ENCODE measurements at regions not wholly inside any gene's neighbourhood (a gene's known extent, or its start where the extent isn't known, plus 50 kb on each side); places are given as distances from the start of the nearest gene placed in this dataset.

DNA sequence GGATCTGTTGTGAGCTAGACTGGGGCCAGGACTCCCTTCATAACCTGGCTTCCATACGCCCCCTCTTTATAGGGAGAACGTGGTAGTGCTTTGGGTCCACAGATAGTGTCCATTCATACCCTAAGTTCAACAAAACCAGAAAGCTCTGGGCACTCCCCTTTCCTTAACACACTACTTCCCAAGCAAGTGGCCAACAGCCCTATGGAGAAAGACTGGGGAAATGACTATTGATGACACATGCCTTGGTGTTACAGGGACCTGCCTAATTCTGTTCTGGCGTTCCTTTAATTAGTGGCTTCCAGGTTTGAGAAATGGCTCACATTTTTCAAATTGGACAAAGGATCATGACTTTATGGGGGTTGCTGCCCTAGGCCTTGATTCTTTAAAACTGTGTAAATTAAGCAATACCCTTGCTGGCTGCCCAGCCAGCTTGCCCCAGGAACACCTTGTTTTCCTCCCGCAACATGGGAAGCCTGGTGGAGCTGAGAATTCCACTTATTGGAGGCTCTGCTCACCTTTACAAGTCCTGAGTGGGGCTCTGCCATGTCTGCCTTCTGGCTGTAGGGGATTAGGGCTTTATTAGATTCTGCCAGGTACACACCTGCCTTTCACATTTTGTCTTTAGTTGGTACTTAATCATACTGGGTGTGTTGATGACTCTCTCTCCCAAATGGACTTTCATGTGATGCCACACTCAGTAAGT lies 61.1 kb downstream of the RGS12 start:
- no peak for TF ChIP-seq CTCF (IDR thresholded peaks at IDR 0.05; ENCODE audit: borderline replicate concordance)
- Histone ChIP-seq H3K27me3 (ENCODE audit: low read depth) (no peaks in the 10 kb centered on the region), H3K27ac (replicated peaks) (no peak overlapping the region), H3K4me1 (no peaks in the 10 kb centered on the region), H3K36me3 (no peaks in the 10 kb centered on the region), H3K9me3 (replicated peaks) (peaks cover 4% of the 10 kb centered on the region), H3K4me3 (no peak overlapping the region)
- DNase-seq = no peak
- intact Hi-C loops (cut with micrococcal nuclease) = no loop called here

DNA sequence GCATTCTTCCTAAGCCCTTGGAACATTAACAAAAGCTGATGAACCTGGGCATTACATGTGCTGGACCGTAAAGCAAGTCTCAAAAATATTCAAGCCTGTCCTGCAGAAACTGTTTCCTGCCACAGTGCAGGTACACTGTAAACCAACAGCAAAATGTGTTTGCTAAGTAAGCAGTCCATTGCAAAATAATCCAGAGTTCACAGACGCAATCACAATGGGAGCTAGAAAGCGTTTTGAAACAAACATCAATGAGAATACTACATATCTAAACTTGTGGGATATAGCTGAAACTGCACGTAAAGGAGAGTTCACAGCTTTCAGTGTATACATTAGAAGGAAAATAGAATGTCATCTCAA lies 61.6 kb downstream of the RGS12 start:
- TF ChIP-seq CTCF (IDR thresholded peaks at IDR 0.05; ENCODE audit: borderline replicate concordance) = no peak
- Histone ChIP-seq H3K27ac (replicated peaks) (no peak overlapping the region), H3K27me3 (ENCODE audit: low read depth) (no peaks in the 10 kb centered on the region), H3K4me3 (no peak overlapping the region), H3K9me3 (replicated peaks) (peaks cover 4% of the 10 kb centered on the region), H3K4me1 (no peaks in the 10 kb centered on the region), H3K36me3 (no peaks in the 10 kb centered on the region)
- intact Hi-C loops (cut with micrococcal nuclease) = no loop called here
- DNase-seq = no peak

DNA sequence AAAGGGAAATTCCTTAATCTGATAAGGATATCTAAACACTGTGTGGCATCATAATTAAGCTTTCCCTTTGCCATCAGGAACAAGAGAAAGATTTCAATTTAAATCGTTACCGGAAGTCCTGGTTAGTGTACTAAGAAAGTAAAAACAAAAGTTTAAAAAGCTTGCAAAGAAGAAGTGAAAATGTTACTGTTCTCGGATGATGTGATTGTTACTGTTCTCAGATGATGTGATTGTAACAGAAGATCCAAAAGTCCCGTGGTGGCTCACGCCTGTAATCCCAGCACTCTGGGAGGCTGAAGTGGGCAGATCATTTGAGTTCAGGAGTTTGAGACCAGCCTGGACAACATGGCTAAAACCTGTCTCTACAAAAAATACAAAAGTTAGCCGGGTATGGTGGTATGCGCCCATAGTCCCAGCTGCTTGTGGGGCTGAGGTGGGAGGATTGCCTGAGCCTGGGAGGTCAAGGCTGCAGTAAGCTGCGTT lies 62.5 kb downstream of the RGS12 start:
- Histone ChIP-seq H3K27ac (replicated peaks) (no peak overlapping the region), H3K4me1 (no peaks in the 10 kb centered on the region), H3K9me3 (replicated peaks) (peaks cover 4% of the 10 kb centered on the region), H3K4me3 (no peak overlapping the region), H3K36me3 (no peaks in the 10 kb centered on the region), H3K27me3 (ENCODE audit: low read depth) (no peaks in the 10 kb centered on the region)
- intact Hi-C loops (cut with micrococcal nuclease) = no loop called here
- no peak for DNase-seq
- no peak for TF ChIP-seq CTCF (IDR thresholded peaks at IDR 0.05; ENCODE audit: borderline replicate concordance)

GRCh38 chr4:3358656-3359055 lies 65.8 kb downstream of the RGS12 start:
- H3K4me3 ChIP-seq = no peak overlapping the region
- intact Hi-C loops (cut with micrococcal nuclease) = no loop called here
- no peak for DNase-seq
- no peaks in the 10 kb centered on the region for H3K27me3 ChIP-seq (ENCODE audit: low read depth)
- no peaks in the 10 kb centered on the region for H3K9me3 ChIP-seq (replicated peaks)
- no peaks in the 10 kb centered on the region for H3K4me1 ChIP-seq
- H3K27ac ChIP-seq (replicated peaks) = no peak overlapping the region
- TF ChIP-seq CTCF (IDR thresholded peaks at IDR 0.05; ENCODE audit: borderline replicate concordance) = no peak
- H3K36me3 ChIP-seq = no peaks in the 10 kb centered on the region

- Histone ChIP-seq H3K27me3 (ENCODE audit: low read depth) (no peaks in the 10 kb centered on the region), H3K9me3 (replicated peaks) (no peaks in the 10 kb centered on the region), H3K4me3 (no peak overlapping the region), H3K27ac (replicated peaks) (no peak overlapping the region), H3K4me1 (peaks cover 6% of the 10 kb centered on the region), H3K36me3 (no peaks in the 10 kb centered on the region)
- intact Hi-C loops (cut with micrococcal nuclease) = no loop called here
- DNase-seq = no peak
- no peak for TF ChIP-seq CTCF (IDR thresholded peaks at IDR 0.05; ENCODE audit: borderline replicate concordance)
Measured at GRCh38 chr4:3360777-3361176, 68.0 kb downstream of the RGS12 start.

Measured in left ventricle myocardium inferior (tissue), 1 donor.